ENCODE measurements at regions not wholly inside any gene's neighbourhood (a gene's known extent, or its start where the extent isn't known, plus 50 kb on each side); places are given as distances from the start of the nearest gene placed in this dataset.

DNA sequence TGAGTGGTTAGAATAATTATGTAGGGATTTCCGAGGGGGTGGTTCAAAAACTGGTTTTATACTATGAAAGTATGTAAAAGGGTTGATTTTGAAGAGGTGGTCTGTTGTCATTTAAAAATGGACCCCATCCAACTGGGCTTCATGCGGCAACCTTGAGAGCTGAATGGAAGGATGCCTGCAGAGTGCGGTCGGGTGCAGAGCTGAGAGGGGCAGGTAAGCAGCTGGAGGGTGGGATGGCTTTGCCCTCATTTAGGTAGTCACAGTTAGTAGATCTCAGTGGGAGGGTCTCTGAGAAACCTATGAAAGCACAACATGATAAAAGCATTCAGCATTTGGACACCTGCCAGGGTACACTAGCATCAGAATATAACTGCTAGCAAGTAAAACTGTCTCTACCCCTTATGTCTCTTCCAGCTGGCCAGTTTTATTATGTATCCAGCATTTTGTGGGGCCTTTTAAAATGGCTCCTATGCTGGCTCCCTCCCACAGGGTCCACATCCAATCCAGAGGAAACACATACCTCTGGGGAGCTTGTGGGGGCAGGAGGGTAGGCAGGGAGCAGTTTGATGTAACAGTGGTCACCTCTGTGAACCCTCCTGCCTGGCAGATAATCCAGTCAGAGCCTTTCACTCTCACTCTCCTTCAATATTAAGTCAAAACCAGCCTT lies 75.9 kb upstream of the MAGI2 start:
- TF ChIP-seq, protein P1, sequence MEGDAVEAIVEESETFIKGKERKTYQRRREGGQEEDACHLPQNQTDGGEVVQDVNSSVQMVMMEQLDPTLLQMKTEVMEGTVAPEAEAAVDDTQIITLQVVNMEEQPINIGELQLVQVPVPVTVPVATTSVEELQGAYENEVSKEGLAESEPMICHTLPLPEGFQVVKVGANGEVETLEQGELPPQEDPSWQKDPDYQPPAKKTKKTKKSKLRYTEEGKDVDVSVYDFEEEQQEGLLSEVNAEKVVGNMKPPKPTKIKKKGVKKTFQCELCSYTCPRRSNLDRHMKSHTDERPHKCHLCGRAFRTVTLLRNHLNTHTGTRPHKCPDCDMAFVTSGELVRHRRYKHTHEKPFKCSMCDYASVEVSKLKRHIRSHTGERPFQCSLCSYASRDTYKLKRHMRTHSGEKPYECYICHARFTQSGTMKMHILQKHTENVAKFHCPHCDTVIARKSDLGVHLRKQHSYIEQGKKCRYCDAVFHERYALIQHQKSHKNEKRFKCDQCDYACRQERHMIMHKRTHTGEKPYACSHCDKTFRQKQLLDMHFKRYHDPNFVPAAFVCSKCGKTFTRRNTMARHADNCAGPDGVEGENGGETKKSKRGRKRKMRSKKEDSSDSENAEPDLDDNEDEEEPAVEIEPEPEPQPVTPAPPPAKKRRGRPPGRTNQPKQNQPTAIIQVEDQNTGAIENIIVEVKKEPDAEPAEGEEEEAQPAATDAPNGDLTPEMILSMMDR (IDR thresholded peaks at IDR 0.05): no peak
- no peak for TF ChIP-seq POLR2A (IDR thresholded peaks at IDR 0.05)
